Raji (cell line): ENCODE measurements at regions not wholly inside any gene's neighbourhood (a gene's known extent, or its start where the extent isn't known, plus 50 kb on each side); places are given as distances from the start of the nearest gene placed in this dataset.
A peak's percentile ranks its signal among the peaks of the same experiment; 100 is the strongest.

Experiments used
- POLR2A ChIP-seq: IDR thresholded peaks from 2 replicates; pipeline ENCODE4 v1.6.1; 2011; ENCODE audit warnings: low read depth, low read length, control low read depth; ENCODE audit not compliant: insufficient read depth

DNA sequence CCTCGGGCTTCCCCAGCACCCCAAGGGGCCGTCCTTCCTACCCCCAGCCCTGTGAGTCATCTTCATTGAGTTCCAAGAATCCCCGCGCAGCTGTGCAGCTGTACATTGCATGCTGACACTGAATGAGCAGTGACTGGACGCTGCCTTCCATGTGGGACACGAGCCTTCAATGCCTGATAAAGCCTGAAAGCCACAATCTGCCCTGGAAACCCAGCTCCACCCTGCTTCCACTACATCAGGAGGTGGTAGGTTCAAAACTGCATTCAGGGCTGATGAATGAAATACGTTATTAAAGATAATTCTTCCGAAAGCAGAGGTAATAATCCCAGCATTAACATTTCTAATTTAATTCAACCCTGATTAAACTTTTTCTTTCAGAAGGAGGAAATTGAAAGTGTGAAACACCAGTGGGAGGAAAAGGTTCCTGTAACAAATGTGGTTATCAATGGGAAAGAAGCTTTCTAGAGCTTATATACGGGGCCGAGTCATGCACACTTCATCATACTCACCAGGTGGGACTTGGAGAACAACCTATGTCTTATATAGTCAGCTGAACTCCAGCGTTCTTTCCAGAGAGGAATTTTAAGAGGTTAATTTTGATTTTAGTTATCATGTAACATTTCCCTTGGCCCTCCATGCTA, 360.1 kb downstream of the LPIN1 start:
- TF ChIP-seq POLR2A: no peak

DNA sequence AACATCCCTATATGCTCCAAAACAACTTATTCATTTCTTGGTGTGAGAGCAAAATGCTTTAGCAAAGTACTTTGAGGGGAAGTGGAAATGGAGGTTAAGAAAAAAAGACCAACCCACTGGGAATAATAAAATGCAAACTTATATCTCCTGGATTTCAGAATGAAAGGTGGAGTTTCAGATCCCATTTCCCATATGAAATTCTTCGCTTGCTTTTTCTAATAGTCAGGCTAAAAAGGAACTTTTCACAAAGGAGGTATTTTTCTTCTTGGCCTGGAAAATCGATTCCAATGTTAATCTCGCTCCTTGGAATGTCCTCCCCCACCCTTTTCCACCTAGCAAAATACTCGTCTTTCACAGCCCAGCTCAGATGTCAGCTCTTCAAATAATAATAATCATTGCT, 360.9 kb downstream of the LPIN1 start:
- TF ChIP-seq POLR2A: no peak

DNA sequence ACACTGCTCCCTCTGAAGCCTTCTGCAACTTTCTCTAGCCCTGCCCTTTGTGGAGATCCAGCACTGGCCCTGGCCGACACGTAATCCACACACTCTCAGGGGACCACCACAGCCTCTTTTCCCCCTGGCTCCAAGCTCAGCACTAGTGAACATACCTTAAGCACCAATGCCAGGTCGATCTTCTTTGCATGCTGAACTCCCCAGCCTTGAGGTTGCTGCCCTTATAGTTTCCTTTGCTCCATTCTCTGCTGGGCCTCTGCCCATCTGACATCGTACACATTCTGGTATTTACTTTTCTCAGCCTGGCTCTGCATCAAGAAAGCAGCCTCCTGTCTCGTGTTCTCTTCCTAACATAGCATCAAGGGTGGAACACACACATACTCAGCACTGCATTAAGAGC, 361.5 kb downstream of the LPIN1 start:
- no peak for TF ChIP-seq POLR2A

DNA sequence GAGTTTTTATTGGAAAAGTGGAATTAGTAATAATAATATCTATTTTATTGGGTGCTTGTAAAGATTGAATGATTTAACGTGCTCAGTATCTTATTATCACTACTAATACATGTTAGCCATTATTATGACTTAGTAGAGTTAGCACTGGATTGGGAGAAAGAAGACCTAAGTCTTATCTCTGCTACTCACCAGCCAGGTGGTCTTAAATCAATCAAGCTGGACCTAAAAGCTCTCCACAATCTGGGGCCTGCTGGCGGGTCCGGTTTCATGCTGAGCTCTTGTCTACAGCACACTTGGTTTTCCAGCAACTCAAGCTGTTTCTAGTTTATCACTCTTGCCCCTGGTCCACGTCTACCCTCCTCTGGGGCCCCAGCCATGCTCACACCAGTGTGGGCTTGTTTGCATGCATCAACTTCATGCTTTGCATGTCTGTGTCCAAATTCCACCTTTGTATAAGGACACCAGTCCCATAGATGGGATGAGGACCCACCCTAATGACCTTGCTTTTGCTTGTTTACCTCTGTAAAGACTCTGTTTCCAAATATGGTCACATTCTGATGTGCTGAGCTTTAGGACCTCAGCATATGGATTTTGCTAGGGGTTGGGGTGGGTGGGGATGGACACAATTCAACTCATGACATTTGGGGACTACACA, 363.1 kb downstream of the LPIN1 start:
- TF ChIP-seq POLR2A: no peak

GRCh38 chr2:12110074-12110473, 363.6 kb downstream of the LPIN1 start:
- no peak for TF ChIP-seq POLR2A

DNA sequence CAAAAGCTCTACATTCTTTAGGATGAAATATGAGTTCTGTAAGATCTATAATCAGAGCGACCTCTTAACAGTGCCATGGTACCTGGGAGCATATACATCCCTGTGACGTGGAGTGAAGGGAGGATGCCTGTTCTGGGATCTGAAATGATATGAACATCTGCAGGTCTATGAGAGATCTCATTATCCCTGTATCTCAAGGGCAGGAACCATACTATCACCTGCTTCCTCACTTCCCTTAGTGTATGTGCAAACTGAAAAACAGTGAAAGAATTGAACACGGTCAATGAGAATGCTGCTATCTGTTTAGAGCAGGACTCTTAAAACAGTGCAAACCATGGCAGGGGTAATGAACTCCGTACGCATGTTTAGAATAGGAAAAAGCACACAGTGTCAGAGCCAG, 364.0 kb downstream of the LPIN1 start:
- no peak for TF ChIP-seq POLR2A

GRCh38 chr2:12113412-12113811, 367.0 kb downstream of the LPIN1 start:
- TF ChIP-seq POLR2A: no peak

GRCh38 chr2:12114816-12115215, 368.4 kb downstream of the LPIN1 start:
- TF ChIP-seq POLR2A: no peak

DNA sequence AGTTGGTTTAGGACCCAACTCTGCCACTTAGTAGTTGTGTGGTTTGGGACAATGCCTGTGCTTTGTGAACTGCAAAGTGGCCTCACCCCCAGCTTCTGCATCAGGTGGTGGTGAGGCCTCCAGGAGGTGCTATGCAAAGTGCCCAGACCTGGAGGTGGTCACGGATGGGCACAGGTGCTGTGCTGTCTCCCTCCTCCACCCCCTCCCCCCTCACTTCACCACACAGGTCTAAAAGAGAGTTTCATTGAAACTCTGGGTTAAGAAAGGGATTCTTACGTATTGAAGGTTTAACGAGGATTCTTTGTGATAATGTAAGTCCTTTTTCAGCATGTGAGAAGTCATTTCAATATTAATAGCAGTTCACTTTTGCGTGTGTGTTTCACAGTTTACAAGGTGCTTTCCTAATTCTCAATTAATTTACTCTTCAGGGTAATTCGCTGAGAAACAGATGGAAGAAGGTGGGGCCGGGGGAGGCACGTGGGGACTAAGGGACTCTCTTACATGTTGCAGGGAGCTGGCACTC, 369.9 kb downstream of the LPIN1 start:
- TF ChIP-seq POLR2A: peak; percentile 75

DNA sequence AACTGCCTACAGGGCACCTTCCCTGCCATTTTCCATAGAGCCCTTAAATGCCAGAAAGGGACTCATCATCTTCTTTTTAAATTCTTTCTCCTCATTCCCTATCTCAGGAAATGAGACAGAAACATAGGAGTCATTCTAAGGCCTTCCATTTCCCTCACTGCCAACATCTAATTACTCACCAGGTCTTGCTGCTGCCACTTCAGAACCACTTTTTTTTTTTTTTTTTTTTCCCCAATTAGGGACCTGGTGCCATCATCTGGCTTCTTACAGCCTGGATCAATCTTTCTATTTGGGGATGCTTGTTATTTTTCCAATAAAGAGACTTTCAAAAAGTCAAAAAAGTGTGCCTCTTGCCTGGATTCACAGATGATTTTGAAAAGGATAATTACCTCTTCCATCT, 373.4 kb downstream of the LPIN1 start:
- no peak for TF ChIP-seq POLR2A

DNA sequence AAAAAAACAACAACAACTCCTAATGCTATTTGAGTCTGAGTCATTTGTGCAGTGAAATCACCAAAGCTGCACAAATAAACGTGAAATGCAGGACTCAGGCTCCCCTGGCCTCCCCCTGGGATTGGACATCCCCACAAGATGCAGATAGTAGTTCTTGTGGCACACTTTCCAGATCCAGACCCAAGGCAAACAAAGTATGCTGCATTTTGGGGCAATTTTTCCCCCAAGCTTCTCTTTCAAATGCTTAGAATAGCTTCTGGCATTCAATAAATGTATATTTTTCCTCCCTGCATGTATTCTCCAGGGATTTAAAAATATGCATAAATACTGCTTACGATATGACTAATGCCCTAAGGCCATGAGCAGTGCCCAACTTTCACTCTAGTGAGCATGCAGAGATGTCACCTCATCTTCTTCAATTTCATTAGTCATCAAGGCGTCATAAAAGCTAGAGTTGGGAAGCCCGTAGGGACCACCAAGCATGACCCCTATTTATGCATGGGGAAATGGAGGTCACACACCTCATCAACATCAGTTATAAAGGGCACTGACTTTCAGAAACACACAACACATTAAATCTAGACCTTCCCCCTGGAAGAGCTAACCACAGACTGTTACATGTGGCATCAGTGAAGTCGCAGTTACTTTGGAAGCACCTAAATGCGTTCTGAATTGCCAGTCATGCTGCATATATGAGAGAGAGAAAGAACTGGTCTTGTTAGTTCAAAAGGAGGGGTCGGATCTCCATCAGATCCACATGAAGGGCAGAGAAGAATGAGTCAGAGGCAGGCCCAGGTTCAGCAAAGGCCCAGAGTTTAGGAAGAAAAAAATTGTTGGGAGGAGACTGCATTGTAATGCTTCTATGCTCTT, 374.1 kb downstream of the LPIN1 start:
- no peak for TF ChIP-seq POLR2A

DNA sequence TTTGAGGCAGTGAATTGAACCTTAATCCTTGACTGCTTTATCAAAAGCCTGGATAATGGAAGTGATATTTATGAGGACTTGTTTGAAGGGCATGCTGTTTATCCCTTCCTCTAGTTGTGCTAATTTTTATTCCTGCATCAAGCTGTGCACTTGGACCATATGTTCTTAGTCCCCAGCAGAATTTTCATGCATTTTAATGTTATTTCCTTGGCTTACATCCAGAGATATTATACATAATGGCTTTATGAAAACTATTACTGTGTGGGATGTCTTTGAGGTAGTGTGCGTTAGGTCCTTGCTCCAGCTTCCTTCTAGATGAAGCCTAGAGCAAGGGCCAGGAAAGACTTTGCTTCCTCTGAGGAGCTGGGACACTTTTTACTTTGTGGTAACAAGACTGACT, 378.4 kb downstream of the LPIN1 start:
- TF ChIP-seq POLR2A: no peak

DNA sequence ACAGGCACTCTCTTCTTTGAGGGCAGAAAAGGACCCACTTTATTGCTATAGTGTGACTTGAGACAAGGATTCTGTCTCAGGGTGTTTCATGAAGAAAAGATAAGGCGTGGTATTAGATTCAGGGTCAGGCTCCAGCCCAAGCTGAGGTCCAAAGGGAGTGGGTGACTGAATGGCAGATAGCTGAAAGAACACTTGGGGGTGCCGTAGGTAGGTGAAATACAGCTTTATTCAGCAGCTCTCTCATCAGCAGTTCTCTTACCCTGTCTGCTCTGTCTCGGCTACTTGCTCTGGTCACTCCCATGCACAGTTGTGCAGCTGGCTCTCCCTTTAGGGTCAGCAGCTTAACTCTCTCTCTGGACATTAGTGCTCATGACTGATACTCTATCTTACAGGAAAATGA, 379.9 kb downstream of the LPIN1 start:
- no peak for TF ChIP-seq POLR2A

GRCh38 chr2:12127638-12128037, 381.2 kb downstream of the LPIN1 start:
- TF ChIP-seq POLR2A: no peak

GRCh38 chr2:12131975-12132374, 385.5 kb downstream of the LPIN1 start:
- no peak for TF ChIP-seq POLR2A
